Activated CD8-positive, alpha-beta memory T cell treated with anti-CD3 and anti-CD28 coated beads, Interleukin-2, amount 10 ng/mL, durations not matched to agents 7 days and 5 days (primary cell): ENCODE measurements at regions not wholly inside any gene's neighbourhood (a gene's known extent, or its start where the extent isn't known, plus 50 kb on each side); places are given as distances from the start of the nearest gene placed in this dataset.
"Not testable (repeated sequence)": the region's sequence is repeated elsewhere in the genome, so short reads cannot be mapped to it uniquely, and the experiment has no call there.

Experiments
- ATAC-seq: fragments of 150-1000 bp; cut with Tn5 transposase; one replicate; pipeline ENCODE4 v1.10.0; 2021; ENCODE audit warnings: moderate library complexity
- CTCF ChIA-PET: fragments of 350-600 bp; sonication (Branson Sonifier 250); formaldehyde crosslinking; loops from one replicate; lab custom pipeline; 2021; ENCODE audit warnings: antibody characterized with exemption; lab: Charles Lee
- DNase-seq: peaks from one replicate; pipeline ENCODE4 v3.0.0-alpha.2; 2020
- H3K27ac Mint-ChIP-seq: one replicate; pipeline ENCODE4 v1.8.0; 2021; ENCODE audit warnings: mild to moderate bottlenecking, mixed read lengths
- H3K27me3 Mint-ChIP-seq: one replicate; pipeline ENCODE4 v1.8.0; 2021; ENCODE audit warnings: mixed read lengths
- H3K36me3 Mint-ChIP-seq: one replicate; pipeline ENCODE4 v1.8.0; 2021; ENCODE audit warnings: mild to moderate bottlenecking, mixed read lengths
- H3K4me1 Mint-ChIP-seq: one replicate; pipeline ENCODE4 v1.8.0; 2021; ENCODE audit warnings: mixed read lengths
- H3K4me3 Mint-ChIP-seq: one replicate; pipeline ENCODE4 v1.8.0; 2021; ENCODE audit warnings: mild to moderate bottlenecking, moderate library complexity, mixed read lengths
- H3K9me3 Mint-ChIP-seq: one replicate; pipeline ENCODE4 v1.8.0; 2022; ENCODE audit warnings: low read depth, mixed read lengths

DNA sequence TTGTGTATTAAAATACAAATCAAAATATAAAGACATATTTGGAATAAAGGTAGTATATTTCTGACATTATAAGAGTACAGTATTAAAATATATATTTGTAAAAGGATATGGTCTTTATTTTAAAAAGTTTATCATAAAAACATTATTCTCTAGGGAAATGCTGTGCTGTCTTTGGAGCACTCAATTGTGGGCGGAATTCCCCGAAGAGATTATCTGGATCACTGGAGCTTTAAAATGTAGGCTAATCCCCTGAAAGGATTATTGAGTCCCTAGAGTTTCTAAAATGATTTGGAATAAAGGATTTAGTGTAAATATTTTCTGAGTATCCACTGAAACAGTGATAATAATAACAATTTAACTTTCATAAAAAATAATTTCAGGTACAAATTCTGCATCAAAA lies 1239.4 kb downstream of the TECRL start:
- CTCF ChIA-PET: no interaction called here
- peaks cover 8% of the 10 kb centered on the region for H3K9me3 Mint-ChIP-seq
- DNase-seq: no peak
- no peak for ATAC-seq
- no peaks in the 10 kb centered on the region for H3K36me3 Mint-ChIP-seq
- no peak overlapping the region for H3K4me3 Mint-ChIP-seq
- no peak overlapping the region for H3K27ac Mint-ChIP-seq
- no peaks in the 10 kb centered on the region for H3K4me1 Mint-ChIP-seq
- no peaks in the 10 kb centered on the region for H3K27me3 Mint-ChIP-seq

DNA sequence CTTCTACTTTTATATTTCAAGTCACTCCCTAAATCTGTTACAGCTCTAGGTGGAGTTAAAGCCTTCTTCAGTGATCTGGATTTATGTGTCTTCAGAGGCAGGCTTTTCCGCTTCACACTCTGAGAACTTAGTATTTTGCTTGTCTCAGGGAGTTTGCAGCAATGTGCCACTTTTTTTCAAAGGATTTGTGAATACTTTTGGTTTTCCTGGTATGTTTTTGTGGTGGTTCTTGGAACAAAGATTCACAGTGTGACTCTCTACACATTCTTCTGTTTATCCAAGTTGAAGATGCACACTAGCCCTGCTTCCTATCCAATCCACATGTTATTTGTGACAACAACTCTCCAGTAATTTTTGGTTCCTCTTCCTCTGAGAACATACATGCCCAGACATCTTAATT lies 1253.7 kb downstream of the TECRL start:
- H3K27ac Mint-ChIP-seq: no peak overlapping the region
- CTCF ChIA-PET: no interaction called here
- H3K4me3 Mint-ChIP-seq: no peak overlapping the region
- H3K36me3 Mint-ChIP-seq: no peaks in the 10 kb centered on the region
- H3K9me3 Mint-ChIP-seq: peaks cover 18% of the 10 kb centered on the region
- DNase-seq: no peak
- no peaks in the 10 kb centered on the region for H3K27me3 Mint-ChIP-seq
- H3K4me1 Mint-ChIP-seq: no peaks in the 10 kb centered on the region
- no peak for ATAC-seq

DNA sequence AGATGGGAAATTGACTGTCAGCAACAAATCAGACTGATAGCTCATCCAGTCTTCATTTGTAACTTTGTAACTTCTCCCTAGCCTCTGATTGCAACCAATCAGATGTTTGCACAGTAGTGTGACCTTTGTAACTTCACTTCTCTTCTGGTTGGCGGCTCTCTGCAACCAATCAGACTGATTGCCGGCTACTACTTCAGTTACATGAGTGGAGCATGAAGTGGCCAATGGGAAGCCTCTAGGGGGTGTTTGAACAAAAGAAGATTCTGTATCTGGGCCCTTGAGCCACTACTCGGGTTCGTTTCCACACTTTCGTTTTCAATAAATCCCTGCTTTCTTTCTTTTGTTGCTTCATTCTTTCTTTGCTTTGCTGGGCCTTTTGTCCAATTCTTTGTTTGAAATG lies 1285.8 kb downstream of the TECRL start:
- Mint-ChIP-seq H3K36me3 (no peaks in the 10 kb centered on the region), H3K4me3 (no peak overlapping the region), H3K4me1 (no peaks in the 10 kb centered on the region), H3K27me3 (no peaks in the 10 kb centered on the region), H3K9me3 (peaks cover 8% of the 10 kb centered on the region), H3K27ac (no peak overlapping the region)
- CTCF ChIA-PET: no interaction called here
- DNase-seq: no peak
- no peak for ATAC-seq

DNA sequence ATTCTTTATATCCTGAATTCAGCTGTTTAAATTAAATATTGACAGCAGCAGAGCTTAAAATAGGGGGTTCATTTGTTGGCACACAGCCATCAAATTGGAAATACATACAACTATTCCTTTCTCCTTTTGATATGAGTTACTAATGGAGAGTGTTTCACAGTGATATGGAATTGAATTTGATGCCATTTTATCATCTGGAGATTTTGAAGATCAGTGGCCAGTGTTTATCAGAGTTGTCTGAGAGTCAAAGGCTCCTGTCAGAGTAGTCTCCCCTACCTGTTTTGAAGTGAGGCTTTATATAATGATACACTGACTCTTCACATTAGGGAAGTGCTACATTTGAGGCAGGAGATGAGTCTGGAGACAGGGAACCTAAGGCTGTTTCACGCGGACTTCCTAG lies 1286.3 kb downstream of the TECRL start:
- Mint-ChIP-seq H3K27ac (no peak overlapping the region), H3K27me3 (no peaks in the 10 kb centered on the region), H3K4me1 (no peaks in the 10 kb centered on the region), H3K36me3 (no peaks in the 10 kb centered on the region), H3K4me3 (no peak overlapping the region), H3K9me3 (peaks cover 8% of the 10 kb centered on the region)
- DNase-seq (no peak), ATAC-seq (no peak)
- CTCF ChIA-PET: no interaction called here

DNA sequence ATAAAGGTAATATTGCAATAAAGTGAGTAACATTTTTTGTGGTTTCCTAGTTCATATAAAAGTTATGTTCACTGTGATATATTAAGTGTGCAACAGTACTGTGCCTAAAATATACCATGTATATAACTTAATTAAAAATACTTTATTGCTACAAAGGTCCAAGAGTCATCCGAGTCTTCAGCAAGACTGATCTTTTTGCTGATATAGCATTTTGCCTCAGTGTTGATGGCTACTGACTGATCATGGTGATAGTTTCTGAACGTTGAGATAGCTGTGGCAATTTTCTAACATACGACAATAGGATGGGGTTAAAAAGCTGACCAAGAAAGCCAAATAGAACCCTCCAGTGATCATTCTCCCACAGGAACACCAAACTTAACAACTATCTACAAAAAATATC lies 1302.7 kb downstream of the TECRL start:
- H3K27me3 Mint-ChIP-seq: no peaks in the 10 kb centered on the region
- no peak overlapping the region for H3K4me3 Mint-ChIP-seq
- no peak for DNase-seq
- H3K9me3 Mint-ChIP-seq: peaks cover 19% of the 10 kb centered on the region
- ATAC-seq: no peak
- no peaks in the 10 kb centered on the region for H3K4me1 Mint-ChIP-seq
- no peaks in the 10 kb centered on the region for H3K36me3 Mint-ChIP-seq
- H3K27ac Mint-ChIP-seq: no peak overlapping the region
- CTCF ChIA-PET: no interaction called here

DNA sequence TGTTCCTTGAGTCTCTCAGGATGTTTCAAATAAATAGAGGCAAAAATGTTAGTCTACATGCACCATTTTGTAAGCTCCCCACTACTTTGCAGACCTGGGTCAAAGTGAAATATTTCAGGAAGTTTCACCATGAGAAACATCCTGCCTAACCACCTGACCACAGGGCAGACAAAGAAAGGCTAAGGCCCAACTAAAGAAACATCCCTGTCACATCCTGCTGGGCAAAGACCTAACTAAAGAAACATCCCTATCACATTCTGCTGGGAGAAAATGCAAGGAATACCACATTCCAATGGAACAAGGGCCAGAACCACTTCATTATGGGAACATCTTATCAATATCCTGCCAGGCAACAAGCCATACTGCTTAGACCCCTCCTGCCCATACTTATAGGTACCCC lies 1303.4 kb downstream of the TECRL start:
- H3K4me1 Mint-ChIP-seq: no peaks in the 10 kb centered on the region
- H3K4me3 Mint-ChIP-seq: no peak overlapping the region
- no peaks in the 10 kb centered on the region for H3K27me3 Mint-ChIP-seq
- no peaks in the 10 kb centered on the region for H3K36me3 Mint-ChIP-seq
- H3K9me3 Mint-ChIP-seq: peaks cover 14% of the 10 kb centered on the region
- ATAC-seq (no peak), DNase-seq (no peak)
- CTCF ChIA-PET: no interaction called here
- no peak overlapping the region for H3K27ac Mint-ChIP-seq

DNA sequence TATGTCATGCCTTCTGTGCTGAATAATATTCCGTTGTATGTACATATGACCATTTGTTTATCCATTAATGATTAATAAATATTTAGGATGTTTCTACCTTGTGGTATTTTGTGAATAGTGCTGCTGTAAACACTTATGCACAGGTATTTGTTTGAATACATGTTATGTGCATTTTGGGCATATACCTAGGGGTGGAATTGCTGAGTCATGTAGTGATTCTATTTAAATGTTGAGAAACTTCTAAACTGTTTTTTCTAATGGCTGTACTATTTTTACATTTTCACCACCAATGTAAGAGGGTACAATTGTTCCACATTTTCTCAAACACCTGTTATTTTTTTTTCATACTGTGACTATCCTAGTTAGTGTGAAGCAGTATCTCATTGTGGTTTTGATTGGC lies 1318.6 kb downstream of the TECRL start:
- ATAC-seq (no peak), DNase-seq (no peak)
- no peaks in the 10 kb centered on the region for H3K36me3 Mint-ChIP-seq
- H3K4me1 Mint-ChIP-seq: no peaks in the 10 kb centered on the region
- no peak overlapping the region for H3K27ac Mint-ChIP-seq
- peaks cover 4% of the 10 kb centered on the region for H3K9me3 Mint-ChIP-seq
- no peaks in the 10 kb centered on the region for H3K27me3 Mint-ChIP-seq
- CTCF ChIA-PET: no interaction called here
- no peak overlapping the region for H3K4me3 Mint-ChIP-seq

DNA sequence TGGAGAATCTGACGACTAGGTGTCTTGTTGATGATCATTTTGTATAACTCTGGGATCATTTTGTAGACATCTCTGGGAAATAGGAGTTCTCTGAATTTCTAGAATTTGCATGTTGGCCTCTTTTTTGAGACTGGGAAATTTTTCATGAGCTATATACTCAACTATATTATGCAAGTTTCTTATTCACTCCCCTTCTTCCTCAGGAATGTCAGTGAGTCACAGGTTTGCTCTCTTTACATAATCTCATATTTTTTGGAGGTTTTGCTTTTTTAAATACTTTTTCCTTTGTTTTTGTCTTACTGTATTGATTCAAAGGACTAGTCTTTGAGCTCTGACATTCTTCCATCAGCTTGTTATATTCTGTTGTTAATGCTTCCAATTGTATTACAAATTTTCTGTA lies 1324.2 kb downstream of the TECRL start:
- Mint-ChIP-seq H3K36me3 (no peaks in the 10 kb centered on the region), H3K27me3 (no peaks in the 10 kb centered on the region), H3K4me3 (no peak overlapping the region), H3K4me1 (no peaks in the 10 kb centered on the region), H3K27ac (no peak overlapping the region), H3K9me3 (peaks cover 14% of the 10 kb centered on the region)
- no peak for ATAC-seq
- CTCF ChIA-PET: no interaction called here
- DNase-seq: no peak

DNA sequence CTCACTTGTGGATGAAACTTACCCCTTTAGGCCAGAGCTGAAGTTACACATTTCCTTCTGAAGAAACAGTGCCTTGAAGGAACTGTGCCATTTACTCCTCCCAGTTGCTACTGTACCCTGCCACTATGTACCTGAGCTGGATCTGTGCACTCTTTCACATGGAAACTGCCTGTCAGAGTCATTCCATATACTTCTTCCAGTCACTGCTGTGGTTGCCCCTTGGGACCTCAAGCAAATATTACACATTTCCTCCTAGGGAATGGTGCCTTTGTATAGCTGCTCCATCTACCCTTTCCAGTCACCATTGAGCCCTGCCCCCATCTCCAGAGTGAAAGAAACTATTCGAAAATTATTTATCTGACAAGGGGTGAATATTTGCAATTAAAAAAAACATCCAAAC lies 1328.3 kb downstream of the TECRL start:
- Mint-ChIP-seq H3K36me3 (no peaks in the 10 kb centered on the region), H3K9me3 (peaks cover 22% of the 10 kb centered on the region), H3K4me3 (no peak overlapping the region), H3K27ac (no peak overlapping the region), H3K27me3 (no peaks in the 10 kb centered on the region), H3K4me1 (no peaks in the 10 kb centered on the region)
- CTCF ChIA-PET: no interaction called here
- DNase-seq (no peak), ATAC-seq (no peak)

DNA sequence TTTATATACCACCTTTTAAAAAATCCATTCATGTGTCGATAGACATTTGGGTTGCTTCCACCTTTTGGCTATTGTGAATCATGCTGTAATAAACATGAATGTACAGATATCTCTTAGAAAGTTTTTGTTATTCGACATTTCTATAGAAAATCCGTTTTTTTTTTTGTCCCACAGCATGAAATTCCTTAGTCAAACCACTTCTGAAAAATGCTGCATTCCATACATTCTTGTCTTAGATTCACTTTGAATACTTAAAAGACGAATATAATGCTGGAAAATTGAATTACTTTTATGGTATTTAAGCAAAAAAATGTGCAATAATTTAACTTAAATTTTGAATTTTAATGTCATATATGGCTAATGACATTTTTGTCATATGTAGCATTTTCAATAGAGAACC lies 1345.5 kb downstream of the TECRL start:
- no peak for ATAC-seq
- Mint-ChIP-seq H3K36me3 (no peaks in the 10 kb centered on the region), H3K9me3 (peaks cover 13% of the 10 kb centered on the region), H3K27ac (no peak overlapping the region), H3K4me1 (no peaks in the 10 kb centered on the region), H3K27me3 (no peaks in the 10 kb centered on the region), H3K4me3 (no peak overlapping the region)
- DNase-seq: no peak
- CTCF ChIA-PET: no interaction called here

DNA sequence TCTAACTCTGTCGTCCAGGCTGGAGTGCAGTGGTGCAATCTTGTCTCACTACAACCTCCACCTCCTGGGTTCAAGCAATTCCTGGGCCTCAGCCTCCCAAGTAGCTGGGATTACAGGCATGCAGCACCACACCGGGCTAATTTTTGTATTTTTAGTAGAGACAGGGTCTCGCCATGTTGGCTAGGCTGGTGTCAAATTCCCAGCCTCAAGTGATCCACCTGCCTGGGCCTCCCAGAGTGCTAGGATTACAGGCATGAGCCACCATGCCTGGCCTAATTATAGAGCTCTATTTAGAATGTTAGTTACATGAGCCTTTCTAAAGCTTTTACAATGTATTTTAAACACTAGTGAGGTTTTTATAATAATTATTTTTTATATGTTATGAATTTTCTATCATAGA lies 1346.4 kb downstream of the TECRL start:
- CTCF ChIA-PET, DNase-seq, ATAC-seq, H3K27ac Mint-ChIP-seq, H3K36me3 Mint-ChIP-seq, H3K4me1 Mint-ChIP-seq, H3K27me3 Mint-ChIP-seq, H3K4me3 Mint-ChIP-seq: not testable (repeated sequence)
- peaks cover 10% of the 10 kb centered on the region for H3K9me3 Mint-ChIP-seq

DNA sequence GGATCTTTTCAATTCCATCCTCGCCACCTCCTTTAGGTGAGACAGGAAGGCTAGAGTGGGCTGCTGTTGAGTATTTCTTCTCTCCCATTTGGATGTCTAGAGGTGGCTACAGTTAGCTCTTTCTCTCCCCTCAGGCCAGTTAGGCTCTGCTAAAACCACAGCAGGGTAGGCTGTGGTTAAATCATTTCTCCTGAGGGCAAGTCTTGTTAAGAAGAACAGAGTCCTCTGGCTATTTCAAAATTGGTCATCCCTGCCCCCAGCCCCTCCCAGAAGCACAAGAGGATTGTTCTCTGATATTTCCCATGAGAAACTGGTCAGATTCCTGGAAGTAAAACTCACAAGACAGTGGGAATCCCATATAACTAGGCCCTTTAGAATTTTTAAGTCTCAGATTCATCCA lies 1359.5 kb downstream of the TECRL start:
- Mint-ChIP-seq H3K27me3 (no peaks in the 10 kb centered on the region), H3K4me1 (no peaks in the 10 kb centered on the region), H3K9me3 (peaks cover 5% of the 10 kb centered on the region), H3K27ac (no peak overlapping the region), H3K4me3 (no peak overlapping the region), H3K36me3 (no peaks in the 10 kb centered on the region)
- DNase-seq: no peak
- ATAC-seq: no peak
- CTCF ChIA-PET: no interaction called here

DNA sequence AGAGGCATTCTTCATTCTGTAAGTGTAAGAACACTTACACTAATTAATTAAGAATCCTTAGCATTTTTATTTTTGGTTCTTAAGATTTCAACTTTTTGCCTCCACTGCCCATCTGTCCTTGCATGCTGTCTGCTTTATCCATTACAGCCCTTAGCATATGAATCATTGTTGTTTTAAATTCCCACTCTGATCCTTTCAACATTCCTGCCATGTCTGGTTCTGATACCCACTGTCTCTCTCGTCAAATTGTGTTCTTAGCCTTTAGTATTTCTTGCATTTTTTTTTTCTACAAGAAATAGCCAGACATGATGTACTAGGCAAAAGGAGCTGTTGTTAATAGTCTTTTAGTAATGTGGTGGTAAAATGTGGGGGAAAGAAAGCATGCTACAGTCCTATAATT lies 1360.0 kb downstream of the TECRL start:
- peaks cover 5% of the 10 kb centered on the region for H3K9me3 Mint-ChIP-seq
- no peak overlapping the region for H3K4me3 Mint-ChIP-seq
- H3K27ac Mint-ChIP-seq: no peak overlapping the region
- no peaks in the 10 kb centered on the region for H3K36me3 Mint-ChIP-seq
- no peak for DNase-seq
- CTCF ChIA-PET: no interaction called here
- H3K27me3 Mint-ChIP-seq: no peaks in the 10 kb centered on the region
- no peak for ATAC-seq
- no peaks in the 10 kb centered on the region for H3K4me1 Mint-ChIP-seq

DNA sequence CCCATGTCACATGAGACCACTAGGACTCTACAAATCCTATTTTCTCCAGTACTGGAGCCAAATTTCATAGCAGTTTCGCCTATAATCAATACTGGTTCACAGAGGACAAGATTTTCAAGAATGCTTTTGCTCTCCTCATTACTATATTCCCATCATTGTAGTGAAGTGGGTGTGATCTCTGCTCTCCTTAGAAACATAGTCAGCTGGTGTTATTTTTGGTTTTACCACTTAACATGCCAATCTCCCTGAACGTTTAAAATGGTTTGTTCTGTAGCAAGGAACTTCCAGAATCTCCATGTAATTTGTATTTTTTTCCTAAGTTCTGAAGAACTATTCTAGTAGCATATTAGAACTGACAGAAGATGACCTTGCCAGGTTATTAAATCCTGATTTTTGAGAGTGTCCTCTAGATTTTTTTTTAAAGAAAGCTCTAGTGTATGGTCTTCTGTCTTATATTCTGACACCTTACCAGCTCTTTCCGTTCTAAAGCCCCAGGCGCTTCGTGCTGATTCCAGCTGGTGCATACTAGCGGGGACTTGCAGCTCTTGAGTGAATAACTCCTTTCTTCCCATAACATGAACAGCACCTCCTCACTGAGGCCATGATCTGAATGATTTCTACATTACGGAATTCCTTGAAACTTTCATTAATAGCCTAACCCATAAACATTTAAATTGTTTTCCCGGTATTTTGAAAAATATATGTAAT lies 1372.9 kb downstream of the TECRL start:
- no peaks in the 10 kb centered on the region for H3K4me1 Mint-ChIP-seq
- ATAC-seq (no peak), DNase-seq (no peak)
- no peaks in the 10 kb centered on the region for H3K36me3 Mint-ChIP-seq
- CTCF ChIA-PET: no interaction called here
- no peak overlapping the region for H3K27ac Mint-ChIP-seq
- no peaks in the 10 kb centered on the region for H3K27me3 Mint-ChIP-seq
- peaks cover 9% of the 10 kb centered on the region for H3K9me3 Mint-ChIP-seq
- H3K4me3 Mint-ChIP-seq: no peak overlapping the region

DNA sequence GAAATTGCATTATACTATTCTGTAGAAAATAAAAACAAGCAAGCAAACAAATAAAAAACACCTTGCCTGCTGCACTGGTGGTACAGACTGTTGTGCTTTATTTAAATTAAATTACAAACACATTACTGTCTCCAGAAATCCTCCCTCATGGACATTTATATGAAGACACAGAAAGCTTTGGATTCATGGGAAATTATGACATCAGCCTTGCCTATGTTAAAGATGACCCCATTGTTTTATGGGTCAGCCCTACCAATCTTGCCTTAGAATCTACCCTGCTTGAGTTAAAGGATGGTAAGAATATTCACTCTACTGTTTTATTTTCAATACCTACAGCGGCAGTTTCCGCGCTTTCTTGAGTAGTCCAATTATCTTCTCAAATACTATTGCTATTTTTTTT lies 1379.9 kb downstream of the TECRL start:
- CTCF ChIA-PET: no interaction called here
- H3K4me1 Mint-ChIP-seq: no peaks in the 10 kb centered on the region
- H3K27ac Mint-ChIP-seq: no peak overlapping the region
- ATAC-seq (no peak), DNase-seq (no peak)
- H3K4me3 Mint-ChIP-seq: no peak overlapping the region
- H3K27me3 Mint-ChIP-seq: no peaks in the 10 kb centered on the region
- H3K36me3 Mint-ChIP-seq: no peaks in the 10 kb centered on the region
- H3K9me3 Mint-ChIP-seq: peaks cover 7% of the 10 kb centered on the region
